Heart left ventricle (tissue), 16 donors: ENCODE measurements at regions not wholly inside any gene's neighbourhood (a gene's known extent, or its start where the extent isn't known, plus 50 kb on each side); places are given as distances from the start of the nearest gene placed in this dataset.

Experiments used
- ATAC-seq, 4 donors: fragments of 200-7000 bp; cut with Tn5 transposase; one replicate each; pipeline ENCODE4 v1.9.1; 2020 to 2022; ENCODE audit warnings: moderate library complexity in 4 of 4, mild to moderate bottlenecking in 3 of 4, moderate number of reproducible peaks in 1 of 4
- DNase-seq, 5 donors: peaks; one replicate each; pipeline ENCODE4 v3.0.0-alpha.2; 2020
- H3K27ac ChIP-seq, 12 donors: fragments of 200-600 bp; sonication (generic) in 4 of 12; one replicate each; pipeline versions ENCODE4 v1.5.0 to v1.8.0; 2016 to 2022; ENCODE audit warnings: mild to moderate bottlenecking in 2 of 12
- H3K27me3 ChIP-seq, 9 donors: fragments of 200-600 bp; sonication (generic) in 2 of 9; one replicate each; pipeline versions ENCODE4 v1.5.1 to v1.8.0; 2016 to 2022; ENCODE audit warnings: mild to moderate bottlenecking in 3 of 9
- H3K36me3 ChIP-seq, 9 donors: fragments of 200-600 bp; sonication (generic) in 2 of 9; one replicate each; pipeline versions ENCODE4 v1.5.0 to v1.8.0; 2018 to 2022; ENCODE audit warnings: mild to moderate bottlenecking in 2 of 9
- H3K4me1 ChIP-seq, 12 donors: fragments of 200-600 bp; sonication (generic) in 4 of 12; one replicate each; pipeline versions ENCODE4 v1.5.0 to v1.8.0; 2016 to 2022; ENCODE audit warnings: mild to moderate bottlenecking in 3 of 12
- H3K4me3 ChIP-seq, 12 donors: fragments of 200-600 bp; sonication (generic) in 4 of 12; one replicate each; pipeline versions ENCODE4 v1.5.0 to v1.8.0; 2017 to 2022; ENCODE audit warnings: mild to moderate bottlenecking in 9 of 12, moderate library complexity in 4 of 12
- H3K9me3 ChIP-seq, 12 donors: fragments of 200-600 bp; sonication (generic) in 4 of 12; one replicate each; pipeline versions ENCODE4 v1.5.0 to v1.8.0; 2016 to 2022; ENCODE audit warnings: mild to moderate bottlenecking in 1 of 12
- CTCF ChIP-seq, 12 donors: fragments of 200-600 bp; sonication (generic) in 4 of 12; IDR thresholded peaks; one replicate each; pipeline versions ENCODE4 v1.5.0 to v1.8.0; 2018 to 2022; ENCODE audit warnings: antibody characterized with exemption in 12 of 12, mild to moderate bottlenecking in 5 of 12
- POLR2A ChIP-seq, 2 donors: fragments of 450-650 bp; IDR thresholded peaks; one replicate each; pipeline ENCODE4 v1.6.1; 2017; ENCODE audit warnings: antibody characterized with exemption in 2 of 2, mild to moderate bottlenecking in 2 of 2, moderate library complexity in 2 of 2
- WGBS, 4 donors: extraction: QIAGEN DNeasy Blood & Tissue Kit in 2 of 4; methylation state at CpG; one replicate each; pipeline versions ENCODE4 v1.1.5 to v1.1.7; 2013 to 2018; 5-methylcytosine and 5-hydroxymethylcytosine counted together
- intact Hi-C, 10 donors: fragments of 100-400 bp; cut with DNase I; formaldehyde crosslinking; loops; one replicate each; pipeline versions ENCODE4 v1.11.1 to v1.14.2; 2022
- donor health status: ischemic (EF 13 %, LVEDD 7.1; RV severe dilation, severe dysfunction).
- donor health status: healthy with polysubstance abuse.
- donor health status: DM: no; HTN: yes; CAD: no.
- donor health status: DM: no; HTN: no; CAD: no.
- donor health status: ischemic (EF 25% LVEDD 6.9; RV normal size, moderate dysfunction).
- donor health status: ischemic (EF 25% LVEDD 5.7; RV mildly dilated, moderate dysfunction).
- donor health status: healthy.
- donor health status: DM: yes; HTN: yes; CAD: no.
- donor health status: ischemic (EF 35%, LVEDD 5.7; RV mildly dilated, moderate dysfunction).
- donor health status: nonischemic (EF 11% LVEDD 7.7; RV severe dilation, severe dysfunction).
- donor health status: DM: yes; HTN: yes; CAD: no.
- donor health status: PGD.
- donor health status: ischemic (EF 29% LVEDD 5.4; RV normal size, mild dysfunction).
- donor health status: nonischemic (EF 23%, LVEDD 6.1; RV moderate dilation, normal function).

DNA sequence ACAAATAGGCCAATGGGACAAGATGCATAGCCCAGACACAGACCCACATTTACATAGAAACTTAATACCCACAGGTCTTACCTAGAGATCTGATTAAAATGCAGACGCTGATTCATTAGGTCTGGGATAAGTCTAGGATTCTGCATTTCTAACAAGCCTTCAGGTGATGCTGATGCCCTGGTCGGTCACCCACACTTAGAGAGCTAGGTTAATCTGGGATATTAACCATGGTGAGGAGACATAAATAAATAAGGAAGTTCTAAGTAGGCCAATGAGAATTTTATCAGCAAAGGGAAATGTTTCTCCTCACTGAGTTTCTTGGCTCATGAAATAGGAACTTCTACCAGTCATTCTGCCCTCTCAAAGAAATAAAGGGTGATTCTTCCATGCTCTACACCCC lies 120.1 kb downstream of the BMP4 start:
- Histone ChIP-seq H3K27ac (no peak overlapping the region), H3K27me3 (no peaks in the 10 kb centered on the region), H3K4me3 (no peak overlapping the region), H3K36me3 (no peaks in the 10 kb centered on the region), H3K9me3 (peaks cover 0 to 18% (median 3%) of the 10 kb centered on the region in 12 donors), H3K4me1 (no peaks in the 10 kb centered on the region)
- no peak for ATAC-seq
- intact Hi-C loops, result no loop called here
- WGBS, 4 donors, result 84 to 95% (median 88%) methylated on average over 2 of the region's 2 CpGs
- DNase-seq, result no peak
- TF ChIP-seq CTCF (IDR thresholded peaks at IDR 0.05), result no peak
- TF ChIP-seq POLR2A (IDR thresholded peaks at IDR 0.05), result no peak

- 52 to 74% (median 57%) methylated on average over 4 of the region's 4 CpGs for WGBS, 4 donors
- Histone ChIP-seq H3K9me3 (peaks cover 0 to 19% (median 0%) of the 10 kb centered on the region in 12 donors), H3K4me1 (no peaks in the 10 kb centered on the region), H3K27ac (no peak overlapping the region), H3K36me3 (no peaks in the 10 kb centered on the region), H3K4me3 (no peak overlapping the region), H3K27me3 (no peaks in the 10 kb centered on the region)
- intact Hi-C loops, result no loop called here
- ATAC-seq, result no peak
- TF ChIP-seq POLR2A (IDR thresholded peaks at IDR 0.05) (no peak), CTCF (IDR thresholded peaks at IDR 0.05) (no peak)
- DNase-seq, result no peak
Measured at GRCh38 chr14:53828820-53829219, 127.8 kb downstream of the BMP4 start.

DNA sequence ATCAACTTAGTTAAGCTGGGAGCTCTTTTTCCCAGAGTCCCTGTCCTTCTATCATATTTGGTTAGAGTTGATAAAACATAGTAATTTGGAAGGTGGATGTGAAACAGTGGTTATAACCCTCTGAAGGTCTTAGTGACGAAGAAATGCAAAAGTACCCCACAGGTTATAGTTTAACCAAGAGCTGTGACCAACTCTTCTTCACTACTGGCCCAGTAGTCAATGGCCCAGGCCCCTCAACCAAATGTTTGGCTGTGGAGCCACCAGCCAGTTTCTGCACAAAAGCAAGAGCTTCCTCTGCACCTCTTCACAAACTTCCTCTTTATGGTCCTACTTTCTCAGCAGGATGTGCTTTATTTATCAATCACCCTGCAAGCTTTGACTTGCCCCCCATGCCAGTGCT lies 132.6 kb downstream of the BMP4 start:
- ATAC-seq, result no peak
- no peaks in the 10 kb centered on the region for H3K27me3 ChIP-seq
- intact Hi-C loops, result no loop called here

GRCh38 chr14:53814392-53814791 lies 142.2 kb downstream of the BMP4 start:
- no peak overlapping the region for H3K4me3 ChIP-seq
- DNase-seq (no peak), ATAC-seq (peak in 2 of 4 donors; percentile 51 to 54)
- H3K27me3 ChIP-seq, result no peaks in the 10 kb centered on the region
- H3K27ac ChIP-seq, result peak overlapping the region in 2 of 12 donors; percentile 19 to 34
- TF ChIP-seq CTCF (IDR thresholded peaks at IDR 0.05), result no peak
- TF ChIP-seq POLR2A (IDR thresholded peaks at IDR 0.05), result no peak
- peaks cover 0 to 12% (median 0%) of the 10 kb centered on the region in 12 donors for H3K9me3 ChIP-seq
- H3K36me3 ChIP-seq, result no peaks in the 10 kb centered on the region
- intact Hi-C loops, result loop anchor here in 1 of 10 donors (10.0 kb wide), 1 partner anchor 140 kb away; the partner anchor contains the start of gene BMP4
- 60 to 72% (median 66%) methylated on average over 4 of the region's 4 CpGs for WGBS, 4 donors
- peaks cover 0 to 3% (median 0%) of the 10 kb centered on the region in 12 donors for H3K4me1 ChIP-seq

More for the DNA sequence above, 132.6 kb downstream of the BMP4 start:
- no peak for DNase-seq
- WGBS, 4 donors, result 91 to 98% (median 93%) methylated on average over 1 of the region's 1 CpG
- Histone ChIP-seq H3K4me1 (no peaks in the 10 kb centered on the region), H3K4me3 (no peak overlapping the region), H3K27ac (no peak overlapping the region), H3K36me3 (no peaks in the 10 kb centered on the region), H3K9me3 (peaks cover 0 to 6% (median 0%) of the 10 kb centered on the region in 12 donors)
- TF ChIP-seq POLR2A (IDR thresholded peaks at IDR 0.05) (no peak), CTCF (IDR thresholded peaks at IDR 0.05) (no peak)
